Activated T-cell treated with anti-CD3 and anti-CD28 coated beads, Interleukin-2, amount 50 U/mL, for 24 hours (primary cell): ENCODE measurements at regions not wholly inside any gene's neighbourhood (a gene's known extent, or its start where the extent isn't known, plus 50 kb on each side); places are given as distances from the start of the nearest gene placed in this dataset.

Experiments
- DNase-seq: peaks from one replicate; pipeline ENCODE4 v3.0.0-alpha.2; 2020
- H3K27ac Mint-ChIP-seq: 2 replicates; pipeline ENCODE4 v1.8.0; 2020; ENCODE audit warnings: mild to moderate bottlenecking, mixed read lengths
- H3K27me3 Mint-ChIP-seq: 2 replicates; pipeline ENCODE4 v1.8.0; 2020; ENCODE audit warnings: mixed read lengths
- H3K36me3 Mint-ChIP-seq: 2 replicates; pipeline ENCODE4 v1.8.0; 2020; ENCODE audit warnings: low read depth, mixed read lengths
- H3K4me1 Mint-ChIP-seq: 2 replicates; pipeline ENCODE4 v1.8.0; 2020; ENCODE audit warnings: low read depth, mixed read lengths
- H3K4me3 Mint-ChIP-seq: 2 replicates; pipeline ENCODE4 v1.8.0; 2020; ENCODE audit warnings: mild to moderate bottlenecking, moderate library complexity, mixed read lengths
- H3K9me3 Mint-ChIP-seq: 2 replicates; pipeline ENCODE4 v1.8.0; 2020; ENCODE audit warnings: mixed read lengths

- H3K9me3 Mint-ChIP-seq = no peaks in the 10 kb centered on the region
- peaks cover 27% of the 10 kb centered on the region for H3K27me3 Mint-ChIP-seq
- H3K36me3 Mint-ChIP-seq = no peaks in the 10 kb centered on the region
- no peak for DNase-seq
- peaks cover 52% of the 10 kb centered on the region for H3K4me1 Mint-ChIP-seq
- no peak overlapping the region for H3K4me3 Mint-ChIP-seq
- peak overlapping the region; percentile 76 for H3K27ac Mint-ChIP-seq
These were observed 63.3 kb upstream of the IL6 start for GRCh38 chr7:22663721-22664120.

- H3K27ac Mint-ChIP-seq = peak overlapping the region; percentile 76
- DNase-seq = no peak
- H3K4me3 Mint-ChIP-seq = no peak overlapping the region
- H3K9me3 Mint-ChIP-seq = no peaks in the 10 kb centered on the region
- peaks cover 52% of the 10 kb centered on the region for H3K4me1 Mint-ChIP-seq
- no peaks in the 10 kb centered on the region for H3K36me3 Mint-ChIP-seq
- peaks cover 27% of the 10 kb centered on the region for H3K27me3 Mint-ChIP-seq
These were observed 63.7 kb upstream of the IL6 start for GRCh38 chr7:22663357-22663718.

- H3K4me1 Mint-ChIP-seq = peaks cover 49% of the 10 kb centered on the region
- H3K27me3 Mint-ChIP-seq = peaks cover 27% of the 10 kb centered on the region
- no peak overlapping the region for H3K4me3 Mint-ChIP-seq
- DNase-seq = no peak
- H3K9me3 Mint-ChIP-seq = no peaks in the 10 kb centered on the region
- no peaks in the 10 kb centered on the region for H3K36me3 Mint-ChIP-seq
- peak overlapping the region; percentile 76 for H3K27ac Mint-ChIP-seq
These were observed 64.2 kb upstream of the IL6 start for GRCh38 chr7:22662556-22663356.

- no peak overlapping the region for H3K4me3 Mint-ChIP-seq
- H3K9me3 Mint-ChIP-seq = no peaks in the 10 kb centered on the region
- peak overlapping the region; percentile 76 for H3K27ac Mint-ChIP-seq
- no peaks in the 10 kb centered on the region for H3K36me3 Mint-ChIP-seq
- no peak for DNase-seq
- peaks cover 45% of the 10 kb centered on the region for H3K4me1 Mint-ChIP-seq
- H3K27me3 Mint-ChIP-seq = peaks cover 23% of the 10 kb centered on the region
These were observed 65.0 kb upstream of the IL6 start for GRCh38 chr7:22662036-22662435.

GRCh38 chr7:22660732-22661131 lies 66.3 kb upstream of the IL6 start:
- Mint-ChIP-seq H3K4me1 (peaks cover 33% of the 10 kb centered on the region), H3K36me3 (no peaks in the 10 kb centered on the region), H3K9me3 (no peaks in the 10 kb centered on the region), H3K4me3 (no peak overlapping the region), H3K27ac (no peak overlapping the region), H3K27me3 (peaks cover 23% of the 10 kb centered on the region)
- no peak for DNase-seq

- H3K9me3 Mint-ChIP-seq = no peaks in the 10 kb centered on the region
- no peak overlapping the region for H3K4me3 Mint-ChIP-seq
- no peaks in the 10 kb centered on the region for H3K36me3 Mint-ChIP-seq
- H3K4me1 Mint-ChIP-seq = peaks cover 31% of the 10 kb centered on the region
- no peak for DNase-seq
- peaks cover 23% of the 10 kb centered on the region for H3K27me3 Mint-ChIP-seq
- H3K27ac Mint-ChIP-seq = no peak overlapping the region
These were observed 66.7 kb upstream of the IL6 start for GRCh38 chr7:22660293-22660692.

GRCh38 chr7:22659741-22660140 lies 67.3 kb upstream of the IL6 start:
- DNase-seq = no peak
- no peak overlapping the region for H3K4me3 Mint-ChIP-seq
- H3K27ac Mint-ChIP-seq = no peak overlapping the region
- no peaks in the 10 kb centered on the region for H3K9me3 Mint-ChIP-seq
- no peaks in the 10 kb centered on the region for H3K36me3 Mint-ChIP-seq
- H3K4me1 Mint-ChIP-seq = peaks cover 31% of the 10 kb centered on the region
- peaks cover 23% of the 10 kb centered on the region for H3K27me3 Mint-ChIP-seq

GRCh38 chr7:22658031-22658430 lies 69.0 kb upstream of the IL6 start:
- H3K9me3 Mint-ChIP-seq = no peaks in the 10 kb centered on the region
- H3K4me3 Mint-ChIP-seq = no peak overlapping the region
- no peak overlapping the region for H3K27ac Mint-ChIP-seq
- no peak for DNase-seq
- peaks cover 21% of the 10 kb centered on the region for H3K27me3 Mint-ChIP-seq
- H3K4me1 Mint-ChIP-seq = peaks cover 17% of the 10 kb centered on the region
- H3K36me3 Mint-ChIP-seq = no peaks in the 10 kb centered on the region

GRCh38 chr7:22657479-22657878 lies 69.5 kb upstream of the IL6 start:
- peaks cover 11% of the 10 kb centered on the region for H3K4me1 Mint-ChIP-seq
- H3K36me3 Mint-ChIP-seq = no peaks in the 10 kb centered on the region
- no peaks in the 10 kb centered on the region for H3K9me3 Mint-ChIP-seq
- no peak overlapping the region for H3K4me3 Mint-ChIP-seq
- H3K27ac Mint-ChIP-seq = no peak overlapping the region
- no peak for DNase-seq
- H3K27me3 Mint-ChIP-seq = peaks cover 21% of the 10 kb centered on the region

GRCh38 chr7:22655781-22656180 lies 71.2 kb upstream of the IL6 start:
- Mint-ChIP-seq H3K4me1 (no peaks in the 10 kb centered on the region), H3K36me3 (no peaks in the 10 kb centered on the region), H3K4me3 (no peak overlapping the region), H3K9me3 (no peaks in the 10 kb centered on the region), H3K27ac (no peak overlapping the region), H3K27me3 (peaks cover 24% of the 10 kb centered on the region)
- DNase-seq = no peak

GRCh38 chr7:22654831-22655230 lies 72.2 kb upstream of the IL6 start:
- Mint-ChIP-seq H3K9me3 (no peaks in the 10 kb centered on the region), H3K27me3 (peaks cover 22% of the 10 kb centered on the region), H3K36me3 (no peaks in the 10 kb centered on the region), H3K4me3 (no peak overlapping the region), H3K4me1 (no peaks in the 10 kb centered on the region), H3K27ac (no peak overlapping the region)
- DNase-seq = no peak

- Mint-ChIP-seq H3K27ac (no peak overlapping the region), H3K4me1 (no peaks in the 10 kb centered on the region), H3K4me3 (no peak overlapping the region), H3K36me3 (no peaks in the 10 kb centered on the region), H3K9me3 (no peaks in the 10 kb centered on the region), H3K27me3 (peaks cover 24% of the 10 kb centered on the region)
- no peak for DNase-seq
These were observed 73.0 kb upstream of the IL6 start for GRCh38 chr7:22653951-22654350.

GRCh38 chr7:22651534-22652243 lies 75.3 kb upstream of the IL6 start:
- Mint-ChIP-seq H3K27me3 (peaks cover 39% of the 10 kb centered on the region), H3K4me3 (no peak overlapping the region), H3K4me1 (peaks cover 5% of the 10 kb centered on the region)

GRCh38 chr7:22651036-22651435 lies 76.0 kb upstream of the IL6 start:
- Mint-ChIP-seq H3K9me3 (peaks cover 21% of the 10 kb centered on the region), H3K27me3 (peaks cover 43% of the 10 kb centered on the region), H3K36me3 (no peaks in the 10 kb centered on the region), H3K4me3 (no peak overlapping the region), H3K27ac (no peak overlapping the region), H3K4me1 (peaks cover 5% of the 10 kb centered on the region)
- DNase-seq = no peak

More at GRCh38 chr7:22651534-22652243, 75.3 kb upstream of the IL6 start:
- DNase-seq = no peak
- H3K9me3 Mint-ChIP-seq = peaks cover 15% of the 10 kb centered on the region
- no peak overlapping the region for H3K27ac Mint-ChIP-seq
- no peaks in the 10 kb centered on the region for H3K36me3 Mint-ChIP-seq

- peaks cover 3% of the 10 kb centered on the region for H3K36me3 Mint-ChIP-seq
- peaks cover 29% of the 10 kb centered on the region for H3K9me3 Mint-ChIP-seq
- no peak overlapping the region for H3K4me3 Mint-ChIP-seq
- no peak overlapping the region for H3K27ac Mint-ChIP-seq
- no peak for DNase-seq
- peaks cover 5% of the 10 kb centered on the region for H3K4me1 Mint-ChIP-seq
- peaks cover 48% of the 10 kb centered on the region for H3K27me3 Mint-ChIP-seq
These were observed 77.3 kb upstream of the IL6 start for GRCh38 chr7:22649686-22650085.
